ENCODE measurements at regions not wholly inside any gene's neighbourhood (a gene's known extent, or its start where the extent isn't known, plus 50 kb on each side); places are given as distances from the start of the nearest gene placed in this dataset.
"Not testable (repeated sequence)": the region's sequence is repeated elsewhere in the genome, so short reads cannot be mapped to it uniquely, and the experiment has no call there.

DNA sequence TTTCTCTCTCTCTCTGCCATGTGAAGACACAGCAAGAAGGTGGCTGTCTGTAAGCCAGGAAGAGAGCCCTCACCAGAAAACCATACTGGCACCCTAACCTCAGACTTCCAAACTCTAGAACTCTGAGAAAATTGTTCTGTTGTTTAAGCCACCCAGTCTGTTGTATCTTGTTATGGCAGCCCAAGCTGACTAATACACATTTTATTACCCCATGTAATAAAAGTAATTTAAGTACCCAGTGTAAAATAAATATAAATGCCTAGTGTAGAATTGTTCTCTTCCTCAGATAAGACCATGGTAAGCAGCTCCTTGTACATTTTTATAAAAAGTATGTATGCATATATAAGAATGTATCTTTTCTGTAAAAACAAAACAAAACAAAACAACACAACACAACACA, 119.7 kb downstream of the DTL start:
- no peak for DNase-seq

DNA sequence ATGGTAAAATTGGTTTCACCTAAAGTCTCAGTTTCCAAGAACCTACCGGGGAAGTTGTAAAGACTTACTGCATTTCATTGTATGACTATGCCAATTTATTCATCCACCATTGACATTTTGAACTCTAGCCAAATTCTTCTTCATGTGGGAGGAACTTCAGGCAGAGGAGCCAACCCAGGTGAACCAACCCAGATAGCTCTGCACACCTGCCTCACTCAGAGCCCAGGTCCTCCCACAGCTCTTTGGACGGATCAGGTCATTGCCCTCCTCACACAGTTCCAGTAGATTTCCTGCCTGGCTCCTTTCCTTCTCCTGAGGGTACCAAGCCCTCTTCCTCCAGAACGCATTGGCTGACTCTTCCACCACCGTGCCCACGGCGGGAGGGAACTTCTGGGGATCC, 121.7 kb downstream of the DTL start:
- DNase-seq: no peak

DNA sequence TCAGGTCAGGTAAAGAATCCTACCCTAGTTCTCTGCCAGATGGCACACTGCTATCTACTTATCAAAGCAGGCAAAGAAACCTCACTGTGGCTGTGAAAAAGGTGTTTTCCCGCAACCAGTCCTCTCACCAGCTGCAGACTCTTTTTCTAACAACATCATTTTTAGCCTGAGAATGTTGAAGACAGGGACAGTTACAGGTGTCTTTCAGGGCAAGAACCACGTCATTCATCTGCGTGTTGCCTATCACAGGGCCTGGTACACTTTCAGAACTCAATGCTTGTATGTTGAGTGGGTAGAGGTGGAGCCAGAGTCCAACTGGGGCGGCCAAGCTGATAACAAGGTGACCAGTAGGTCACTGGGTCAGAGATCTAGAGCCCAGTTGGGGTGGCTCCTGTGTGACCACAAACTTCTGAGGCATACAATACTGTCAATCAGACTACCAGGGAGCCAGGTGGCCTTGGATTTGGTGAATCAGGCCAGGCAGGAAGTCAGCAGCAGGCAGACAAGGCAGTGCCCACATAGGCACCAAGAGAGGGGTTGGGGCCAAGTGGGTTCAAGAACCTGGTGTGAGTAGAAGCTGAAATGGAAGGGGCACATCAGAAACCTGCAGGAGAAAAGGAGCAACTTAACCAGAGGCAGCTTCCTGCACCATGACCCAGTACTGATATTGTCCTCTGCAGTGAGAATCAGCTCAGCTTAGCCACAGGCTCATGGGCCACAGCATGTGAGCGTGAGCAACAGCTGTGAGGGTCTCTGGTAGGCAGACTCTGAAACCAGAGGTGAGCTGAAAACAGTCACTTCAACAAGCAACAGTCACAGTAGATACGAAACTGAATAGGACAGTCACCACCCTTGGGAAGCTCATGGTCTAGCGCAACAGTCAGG, 123.6 kb downstream of the DTL start:
- DNase-seq: no peak

DNA sequence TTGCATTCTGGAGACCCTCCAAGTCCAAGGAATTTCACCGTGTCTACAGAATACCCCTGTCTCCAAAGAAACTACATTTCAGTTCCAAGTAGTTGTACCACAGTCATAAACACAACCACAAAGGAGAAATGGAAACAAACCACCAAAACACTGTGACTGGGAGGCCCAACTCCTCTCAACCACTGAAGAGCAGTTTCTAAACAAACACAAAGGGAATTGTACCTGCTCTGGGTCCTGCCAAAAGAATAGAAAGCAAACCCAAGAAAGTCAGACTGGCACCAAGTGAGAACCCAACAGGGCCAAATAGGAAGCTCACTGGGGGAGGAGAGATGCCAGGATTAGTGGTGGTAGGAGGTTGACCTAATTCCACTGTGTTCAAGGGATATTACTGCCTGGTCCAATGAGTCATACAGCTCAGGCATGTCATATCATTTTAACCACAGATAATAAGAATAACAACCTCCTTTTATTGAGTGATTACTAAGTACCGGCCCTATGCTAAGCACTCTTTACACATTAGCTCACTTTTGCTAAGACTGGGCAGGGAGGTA, 123.9 kb upstream of the PPP2R5A start:
- DNase-seq: no peak

DNA sequence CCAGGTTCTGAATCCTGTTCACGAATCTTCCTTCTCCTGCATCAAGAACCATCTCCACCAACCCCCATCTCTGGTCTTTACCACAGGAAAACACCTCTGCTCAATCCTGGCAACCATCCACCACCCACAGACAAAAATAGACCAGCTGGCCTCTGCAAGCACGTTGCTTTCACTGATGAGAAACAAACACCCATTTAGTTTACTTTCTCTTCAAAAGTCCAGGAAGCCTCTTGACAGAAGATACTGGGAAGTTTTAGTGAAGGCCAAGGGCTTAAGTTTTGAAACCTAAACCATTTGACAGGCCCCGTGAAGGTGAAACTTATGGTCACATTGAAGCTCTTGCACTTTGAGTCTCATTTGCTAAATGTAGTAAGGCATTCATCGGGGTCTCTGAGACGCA, 122.6 kb upstream of the PPP2R5A start:
- peak; percentile 17 for DNase-seq

DNA sequence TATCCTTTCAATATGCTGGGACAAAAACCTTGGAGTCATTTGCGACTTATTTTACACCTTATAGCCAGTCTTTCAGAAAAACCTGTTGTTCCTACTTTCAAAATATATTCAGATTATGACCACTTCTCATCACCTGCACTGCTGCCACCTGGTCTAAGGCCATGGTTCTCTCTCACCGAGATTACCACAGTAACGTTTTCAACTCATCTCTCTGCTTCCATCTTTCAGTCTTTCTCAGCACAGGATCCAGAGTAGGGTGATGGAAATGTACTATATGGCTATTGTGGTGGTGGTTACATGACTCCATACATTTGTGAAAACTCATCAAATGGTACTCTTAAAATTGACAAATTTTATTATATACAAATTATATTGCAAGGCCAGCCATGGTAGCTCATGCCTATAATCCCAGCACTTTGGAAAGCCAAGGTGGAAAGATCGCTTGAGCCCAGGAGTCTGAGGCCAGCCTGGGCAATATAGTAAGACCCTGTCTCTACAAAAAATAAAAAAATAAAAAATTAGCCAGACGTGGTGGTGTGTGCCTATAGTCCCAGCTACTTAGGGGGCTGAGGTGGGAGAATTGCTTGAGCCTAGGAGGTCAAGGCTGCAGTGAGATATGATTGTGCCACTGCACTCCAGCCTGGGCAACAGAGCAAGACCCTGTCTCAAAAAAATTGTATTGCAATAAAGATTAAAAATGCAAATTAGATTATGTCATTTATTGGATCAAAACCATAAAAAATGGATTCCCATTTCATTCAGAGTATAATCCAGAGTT, 120.9 kb upstream of the PPP2R5A start:
- DNase-seq: no peak

DNA sequence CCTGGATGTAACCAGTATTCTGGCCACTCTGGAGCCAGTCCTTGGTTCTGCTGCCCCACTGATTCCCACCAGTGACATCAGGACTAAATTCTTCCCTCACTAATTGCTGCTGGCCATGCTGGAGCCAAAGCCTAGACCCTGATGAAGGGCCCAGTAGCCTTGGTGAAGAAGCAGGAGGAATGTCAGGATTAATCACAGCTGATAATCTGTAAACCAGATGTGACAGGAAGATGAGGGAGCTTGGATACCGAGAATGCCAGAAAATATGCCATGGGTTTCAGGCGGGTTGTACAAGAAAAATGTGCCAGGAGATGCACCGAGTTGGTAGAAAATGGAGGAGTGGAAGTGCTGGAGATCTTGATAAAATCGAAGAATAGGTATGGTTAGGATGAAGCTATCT, 119.0 kb upstream of the PPP2R5A start:
- DNase-seq: no peak

DNA sequence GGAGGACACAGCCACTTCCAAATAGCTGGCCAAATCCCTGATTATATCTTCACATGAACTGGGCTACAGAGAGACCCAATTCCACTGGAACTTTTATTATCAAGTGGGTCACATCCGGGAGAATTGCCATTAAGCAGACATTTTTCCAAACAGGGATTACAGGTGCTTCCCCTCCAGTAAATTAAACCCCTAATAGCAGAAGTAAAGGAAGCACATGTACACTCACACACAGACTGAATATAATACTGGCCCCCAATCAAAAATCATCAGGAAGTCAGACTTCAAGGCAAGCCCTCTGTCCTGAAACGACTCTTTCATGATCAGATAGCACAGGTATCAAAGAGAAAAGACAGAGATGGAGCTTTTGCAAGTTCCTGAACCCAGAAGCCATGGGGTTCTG, 118.6 kb upstream of the PPP2R5A start:
- DNase-seq: no peak

DNA sequence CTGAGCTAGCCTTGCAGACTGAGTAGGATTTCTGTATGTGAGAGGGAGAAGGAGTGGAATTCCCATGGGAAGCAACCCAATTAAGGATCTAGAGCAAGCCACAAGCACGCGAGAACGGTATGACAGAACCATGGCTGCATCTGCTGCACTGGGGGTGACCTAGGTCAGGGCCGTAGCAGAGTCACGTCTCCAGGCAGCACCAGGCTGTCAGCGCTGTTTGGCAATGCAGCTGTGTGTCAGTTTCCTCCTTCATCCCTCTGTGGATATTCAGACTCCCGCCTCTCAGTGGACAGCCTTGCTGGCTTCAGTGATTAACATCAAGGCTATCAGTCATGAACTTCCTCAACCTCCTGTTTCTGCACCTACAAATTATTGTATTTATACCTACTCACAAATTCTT, 118.1 kb upstream of the PPP2R5A start:
- no peak for DNase-seq

DNA sequence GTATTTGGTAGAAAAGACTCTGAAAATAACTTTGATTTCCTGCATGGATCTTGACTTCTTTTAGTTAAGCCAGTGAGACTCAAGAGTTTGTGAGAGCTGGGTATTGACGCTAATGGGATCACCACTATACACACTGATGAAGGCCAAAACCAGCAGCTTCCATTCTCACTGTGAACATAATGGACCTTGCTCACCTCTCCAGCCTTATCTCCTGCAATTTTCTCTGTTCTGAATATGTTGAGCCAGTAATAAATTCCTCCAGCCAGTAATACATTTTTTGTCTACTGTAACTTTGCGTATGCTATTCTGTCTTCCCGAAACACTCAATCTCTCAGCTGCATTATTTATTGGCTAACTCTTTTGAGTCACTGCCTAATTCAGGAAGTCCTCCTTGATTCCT, 111.6 kb upstream of the PPP2R5A start:
- DNase-seq: no peak

DNA sequence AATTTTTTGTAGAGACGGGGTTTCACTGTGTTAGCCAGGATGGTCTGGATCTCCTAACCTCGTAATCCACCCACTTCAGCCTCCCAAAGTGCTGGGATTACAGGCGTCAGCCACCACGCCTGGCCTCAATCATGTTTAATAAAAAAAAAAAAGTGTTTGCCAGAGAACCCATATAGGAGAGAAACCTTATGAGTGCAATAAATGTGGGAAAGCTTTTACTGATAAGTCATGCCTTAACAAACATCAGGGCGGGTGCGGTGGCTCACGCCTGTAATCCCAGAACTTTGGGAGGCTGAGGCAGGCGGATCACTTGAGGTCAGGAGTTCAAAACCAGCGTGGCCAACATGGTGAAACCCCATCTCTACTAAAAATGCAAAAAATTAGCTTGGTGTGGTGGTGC, 110.9 kb upstream of the PPP2R5A start:
- DNase-seq: not testable (repeated sequence)

DNA sequence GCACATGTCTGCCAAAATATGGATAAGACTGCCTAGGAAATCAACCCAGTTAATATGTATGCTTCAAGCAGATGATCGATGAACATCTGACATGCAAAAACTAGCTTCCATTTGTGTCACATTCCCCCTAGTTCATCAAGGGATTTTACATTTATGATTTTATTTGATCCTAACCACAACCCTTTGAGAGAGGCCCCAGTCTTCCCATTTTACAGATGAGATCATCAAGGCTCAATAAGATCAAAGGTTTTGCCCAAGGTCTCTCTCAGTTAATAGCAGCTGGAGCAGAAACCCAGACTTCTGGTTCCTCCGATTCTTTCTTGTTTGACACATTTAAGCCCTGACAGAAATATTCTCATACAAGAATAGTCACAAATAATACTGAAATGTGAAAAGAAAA, 107.7 kb upstream of the PPP2R5A start:
- no peak for DNase-seq

DNA sequence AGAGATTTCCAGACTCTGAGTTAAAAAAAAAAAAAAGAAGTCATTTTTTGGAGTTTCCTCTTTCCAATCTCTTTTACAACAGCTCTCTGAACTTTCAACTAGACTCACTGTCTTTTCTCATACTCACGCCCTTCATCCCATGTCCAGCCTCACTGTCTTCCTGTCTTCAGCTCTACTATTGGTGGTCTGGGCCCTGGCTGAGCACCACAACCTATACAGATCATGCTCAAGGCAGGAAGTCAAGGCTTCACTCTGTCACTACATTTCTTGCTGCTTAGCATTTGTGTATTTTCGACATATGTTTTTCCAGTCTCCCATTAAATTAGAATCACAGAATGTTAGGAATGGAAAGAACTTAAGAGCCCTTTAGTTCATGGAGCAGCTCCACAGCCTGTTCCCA, 106.4 kb upstream of the PPP2R5A start:
- DNase-seq: no peak

DNA sequence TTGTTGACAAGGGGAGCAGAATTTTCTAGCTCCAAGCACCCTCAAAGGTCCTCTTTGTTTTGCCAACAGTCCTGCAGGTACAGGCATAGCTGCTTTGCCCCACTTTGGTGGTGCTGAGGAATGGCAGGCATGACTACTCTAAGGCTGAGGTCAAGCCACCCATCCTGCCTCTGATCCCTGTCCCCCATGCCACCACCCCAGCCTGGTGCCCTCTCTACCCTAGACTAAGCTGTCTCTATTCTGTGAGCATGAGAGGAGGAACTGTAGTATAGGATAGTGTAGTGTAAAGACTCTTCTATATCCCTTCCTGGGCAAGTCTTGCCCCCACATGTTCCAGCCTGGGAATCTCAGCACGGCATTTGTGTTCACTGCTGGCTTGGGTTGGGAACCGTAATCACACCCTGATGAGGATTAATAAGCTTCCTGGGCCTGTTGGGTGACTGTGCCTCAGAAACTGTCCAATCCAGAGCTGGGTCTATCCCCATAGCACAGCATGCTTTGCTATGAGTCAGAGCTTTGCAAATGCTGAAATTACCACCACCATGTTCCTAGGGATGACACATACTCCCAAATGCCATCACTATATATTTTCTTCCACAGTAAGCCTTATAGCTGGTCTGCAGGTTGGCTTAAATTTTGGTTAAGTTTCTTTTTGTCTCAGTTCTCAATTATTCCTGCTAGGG, 105.7 kb upstream of the PPP2R5A start:
- DNase-seq: no peak

DNA sequence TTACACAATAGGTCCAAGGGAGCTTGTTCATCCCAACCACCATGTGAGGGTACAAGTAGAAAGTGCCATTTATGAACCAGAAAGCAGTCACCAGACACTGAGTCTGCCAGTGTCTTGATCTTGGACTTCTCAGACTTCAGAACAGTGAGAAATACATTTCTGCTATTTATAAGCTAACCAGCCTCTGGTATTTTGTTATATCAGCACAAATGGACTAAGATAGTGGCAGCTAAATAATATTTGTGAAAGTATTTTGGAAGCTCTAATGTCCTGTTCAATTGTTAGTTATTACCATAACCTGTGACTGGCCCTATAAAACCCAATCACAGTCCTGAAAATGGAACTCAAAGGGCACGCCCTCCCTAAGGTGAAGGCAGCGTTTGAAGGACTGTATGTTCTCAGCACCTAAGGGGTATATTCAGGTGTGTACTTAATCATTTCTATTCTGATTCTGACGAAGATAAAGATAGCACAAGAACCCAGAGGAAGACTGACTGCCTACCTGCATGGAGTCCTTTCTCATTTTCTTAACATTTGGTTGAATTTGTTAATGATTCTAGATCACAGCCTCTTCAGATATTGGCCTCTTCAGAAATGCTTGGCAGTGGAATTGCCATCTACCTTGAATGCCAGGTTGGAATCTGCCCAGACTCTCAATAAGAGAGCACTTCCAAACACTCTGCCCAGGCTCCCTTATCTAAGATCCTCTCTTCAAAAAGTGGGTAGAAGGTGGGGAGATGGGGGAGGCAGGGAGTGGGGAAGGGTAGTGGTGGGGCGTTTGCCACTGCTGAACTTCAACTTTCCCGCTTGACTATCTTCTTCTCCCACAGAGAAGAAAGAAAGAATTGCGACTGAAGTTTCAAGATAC, 104.0 kb upstream of the PPP2R5A start:
- no peak for DNase-seq

DNA sequence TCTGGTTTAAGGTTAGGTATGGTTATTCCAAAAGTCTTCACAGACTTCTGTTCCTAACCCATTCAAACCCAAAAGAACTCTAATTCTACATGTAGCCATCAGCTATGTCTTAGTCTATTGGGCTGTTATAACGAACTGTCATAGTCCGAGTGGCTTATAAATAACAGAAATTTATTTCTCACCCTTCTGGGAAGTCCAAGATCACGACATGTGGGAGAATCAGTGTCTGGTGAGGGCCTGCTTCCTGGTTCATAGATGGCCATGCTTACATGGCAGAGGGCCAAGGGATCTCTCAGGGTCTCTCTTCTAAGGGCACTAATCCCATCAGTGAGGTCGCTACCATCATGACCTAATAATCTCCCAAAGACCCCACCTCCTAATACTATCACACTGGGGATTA, 103.0 kb upstream of the PPP2R5A start:
- no peak for DNase-seq

DNA sequence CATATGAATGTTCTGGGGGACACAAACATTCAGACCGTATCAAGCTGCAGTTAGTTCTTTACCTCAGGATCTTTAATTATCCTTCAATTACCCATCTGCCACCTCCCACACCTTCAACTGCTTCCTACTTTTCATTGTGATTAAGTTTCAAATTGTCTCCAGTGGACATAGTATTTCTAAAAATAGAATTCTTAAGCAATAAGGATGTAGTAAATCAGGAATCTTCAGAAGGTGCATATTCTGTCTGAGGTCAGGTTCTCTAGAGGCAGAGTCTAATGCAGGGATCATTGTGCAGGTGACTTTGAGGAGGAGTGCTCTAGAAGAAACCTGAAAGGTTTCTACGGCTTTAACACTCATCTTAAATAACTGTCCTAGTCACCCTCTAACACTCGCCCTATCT, 102.6 kb upstream of the PPP2R5A start:
- DNase-seq: no peak

DNA sequence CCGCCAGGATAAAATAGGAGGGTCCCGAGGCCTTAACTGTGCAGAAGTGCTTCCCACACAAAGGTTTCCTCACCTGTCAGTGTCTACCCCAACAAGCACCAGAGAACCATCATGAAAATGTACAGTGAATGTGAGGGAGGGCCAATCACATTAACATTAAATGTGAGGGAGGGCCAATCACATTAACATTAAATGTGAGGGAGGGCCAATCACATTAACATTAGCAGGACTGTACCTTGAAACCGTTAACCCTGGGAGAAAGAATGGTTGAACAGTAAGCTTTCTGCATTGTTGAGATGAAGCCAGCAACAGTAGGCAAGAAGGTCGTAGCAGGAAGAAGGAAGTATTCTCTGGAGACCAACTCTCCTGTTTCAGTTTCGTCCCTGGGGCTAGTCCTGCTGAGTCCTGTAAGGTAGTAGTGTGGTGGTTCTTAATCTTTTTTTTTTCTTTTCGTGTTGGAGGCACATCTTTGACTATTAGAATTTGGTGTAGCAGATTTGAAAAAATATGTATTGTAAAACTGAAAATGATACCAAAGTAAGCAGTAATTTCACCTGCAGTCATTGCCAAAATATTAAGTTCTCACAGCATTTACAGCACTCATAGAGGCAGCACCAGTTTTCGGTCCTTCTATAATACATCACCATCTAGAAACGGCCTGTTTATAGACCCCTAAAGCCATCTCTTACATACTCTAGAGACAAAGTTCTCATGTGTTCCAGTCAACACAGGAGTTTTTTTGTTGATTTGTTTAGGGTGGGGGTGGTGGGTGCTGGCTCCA, 98.6 kb upstream of the PPP2R5A start:
- DNase-seq: no peak

DNA sequence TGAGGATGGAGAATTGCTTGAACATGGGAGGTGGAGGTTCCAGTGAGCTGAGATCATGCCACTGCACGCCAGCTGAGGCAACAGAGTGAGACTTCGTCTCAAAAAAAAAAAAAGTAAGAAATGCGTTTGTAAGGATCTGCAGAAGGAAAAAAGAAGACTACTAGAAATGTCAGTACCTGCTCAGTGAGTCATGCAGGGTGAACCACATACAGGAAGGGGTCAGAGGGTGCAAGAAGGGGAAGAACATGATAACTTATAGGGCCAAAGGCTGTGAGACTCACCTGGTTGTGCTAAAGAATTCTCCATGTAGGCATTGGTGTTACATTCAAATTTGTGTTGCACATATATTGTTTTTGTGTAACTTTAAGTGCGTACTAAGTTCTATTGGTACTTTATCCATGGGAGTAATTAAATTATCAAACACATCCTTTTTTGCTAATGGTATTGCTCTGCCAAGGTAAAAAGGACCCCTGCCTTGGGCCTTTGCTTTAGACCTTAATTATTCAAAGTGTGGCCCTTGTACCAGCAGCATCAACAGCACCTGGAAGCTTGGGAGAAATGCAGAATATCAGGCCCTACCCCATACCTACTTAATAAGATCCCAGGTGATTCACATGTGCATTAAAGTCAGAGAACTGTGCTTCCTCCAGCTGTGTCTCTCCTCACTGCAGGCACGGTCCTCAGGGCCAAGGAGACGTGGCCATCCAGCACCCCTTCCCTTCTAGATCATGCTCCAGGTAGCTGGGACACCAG, 96.4 kb upstream of the PPP2R5A start:
- DNase-seq: no peak

DNA sequence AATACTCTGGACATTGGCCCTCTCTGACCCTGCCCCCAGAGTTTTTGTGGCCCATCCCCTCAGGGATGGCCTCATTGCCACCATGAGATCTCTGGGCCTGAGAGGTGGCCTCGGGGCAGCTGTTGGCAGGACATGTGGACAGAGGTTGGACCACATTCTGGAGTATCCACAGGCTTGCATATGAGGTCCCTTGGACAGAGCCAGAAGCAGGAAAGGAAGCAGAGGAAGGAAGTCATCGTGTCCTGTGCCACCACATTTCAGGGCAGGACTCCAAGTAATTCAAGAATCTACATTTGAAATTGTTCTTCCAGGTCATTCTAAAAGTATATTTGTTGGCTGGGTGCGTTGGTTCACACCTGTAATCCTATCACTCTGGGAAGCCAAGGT, 95.9 kb upstream of the PPP2R5A start:
- DNase-seq: no peak

DNA sequence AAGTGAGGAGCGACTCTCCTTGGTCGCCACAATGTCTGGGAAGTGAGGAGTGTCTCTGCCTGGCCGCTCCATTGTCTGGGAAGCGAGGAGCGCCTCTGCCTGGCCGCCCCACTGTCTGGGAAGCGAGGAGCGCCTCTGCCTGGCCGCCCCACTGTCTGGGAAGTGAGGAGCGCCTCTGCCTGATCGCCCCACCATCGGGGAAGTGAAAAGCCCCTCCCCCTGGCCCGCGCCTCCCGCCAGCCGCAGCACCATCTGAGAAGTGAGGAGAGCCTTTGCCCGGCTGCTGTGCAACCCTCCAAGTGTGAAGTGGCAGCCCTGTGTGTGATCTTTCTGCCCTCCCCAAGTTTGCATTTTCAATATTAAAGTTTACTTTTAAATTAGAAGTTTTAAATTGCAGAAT, 95.0 kb upstream of the PPP2R5A start:
- no peak for DNase-seq
